GM21526 (cell line): ENCODE measurements at regions not wholly inside any gene's neighbourhood (a gene's known extent, or its start where the extent isn't known, plus 50 kb on each side); places are given as distances from the start of the nearest gene placed in this dataset.

Source experiments
- ATAC-seq: cut with Tn5 transposase; IDR thresholded peaks from one replicate; pipeline ENCODE4 v1.9.1; 2021; ENCODE audit warnings: moderate library complexity; ENCODE audit not compliant: unreplicated experiment, low FRiP score

- ATAC-seq = no peak
These were observed 1299.1 kb downstream of the MRPL39 start for GRCh38 chr21:24308183-24308582.

GRCh38 chr21:24302400-24302799, 1304.9 kb downstream of the MRPL39 start:
- ATAC-seq = no peak

DNA sequence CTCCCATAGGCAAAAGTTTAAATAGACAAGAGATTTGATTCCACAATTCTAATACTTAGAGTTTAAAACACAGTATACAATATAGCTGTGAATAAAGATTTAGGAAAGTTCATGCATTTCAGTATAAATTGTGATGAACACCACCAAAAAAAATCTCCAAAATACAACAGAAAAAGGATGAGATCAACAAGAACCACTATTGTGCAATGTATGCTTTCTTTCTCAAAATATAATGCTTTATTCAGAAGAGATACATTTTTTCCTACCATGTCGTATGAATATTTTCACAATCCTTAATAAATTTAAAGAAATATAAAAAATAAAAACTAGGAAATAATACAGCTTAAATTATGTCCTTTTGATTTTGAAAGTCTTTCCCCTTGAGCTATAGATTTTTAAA, 1309.2 kb downstream of the MRPL39 start:
- no peak for ATAC-seq

- ATAC-seq = no peak
These were observed 1313.1 kb downstream of the MRPL39 start for GRCh38 chr21:24294171-24294570.

GRCh38 chr21:24290151-24290833, 1317.0 kb downstream of the MRPL39 start:
- ATAC-seq = no peak

- ATAC-seq = no peak
These were observed 1317.7 kb downstream of the MRPL39 start for GRCh38 chr21:24289539-24289938.

GRCh38 chr21:24280596-24280995, 1326.7 kb downstream of the MRPL39 start:
- ATAC-seq = no peak

GRCh38 chr21:24278711-24279110, 1328.6 kb downstream of the MRPL39 start:
- no peak for ATAC-seq

DNA sequence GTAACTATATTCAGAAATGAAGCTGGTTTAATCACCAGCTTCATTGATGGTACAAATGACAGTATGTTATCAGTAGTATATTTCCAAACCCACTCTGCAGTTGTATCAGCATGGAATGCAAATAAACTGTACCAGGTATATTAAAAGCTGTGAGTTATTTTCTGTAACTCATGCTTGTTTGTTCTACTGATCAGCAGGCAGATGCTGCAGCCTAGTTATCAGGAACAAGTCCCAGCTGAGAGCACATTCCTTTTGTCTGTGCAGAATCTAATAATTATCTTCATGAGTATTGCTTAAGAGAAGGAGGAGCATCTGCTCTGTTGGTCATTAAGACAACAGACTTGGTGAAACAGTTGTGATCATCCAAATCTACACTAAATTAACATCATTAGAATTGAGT, 1331.1 kb downstream of the MRPL39 start:
- ATAC-seq = no peak

DNA sequence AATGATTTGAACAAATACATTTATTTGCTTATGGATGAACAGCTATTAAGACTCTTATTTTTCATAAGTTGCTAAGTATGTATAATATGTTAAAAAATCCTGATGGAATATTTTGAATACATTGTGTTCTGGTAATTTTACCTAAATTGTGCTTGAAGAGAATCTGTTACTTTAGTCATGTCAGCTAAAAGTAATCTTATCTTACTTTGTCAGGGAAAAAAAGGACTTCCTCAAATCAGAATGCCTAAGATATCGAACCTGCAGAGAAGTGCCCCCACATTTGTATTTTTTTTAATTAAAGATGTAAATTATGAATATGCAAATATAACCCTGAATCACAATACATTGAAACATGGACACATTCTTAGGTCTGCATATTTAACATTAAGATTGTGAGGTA, 1331.7 kb downstream of the MRPL39 start:
- ATAC-seq = no peak

GRCh38 chr21:24272521-24272938, 1334.8 kb downstream of the MRPL39 start:
- no peak for ATAC-seq

DNA sequence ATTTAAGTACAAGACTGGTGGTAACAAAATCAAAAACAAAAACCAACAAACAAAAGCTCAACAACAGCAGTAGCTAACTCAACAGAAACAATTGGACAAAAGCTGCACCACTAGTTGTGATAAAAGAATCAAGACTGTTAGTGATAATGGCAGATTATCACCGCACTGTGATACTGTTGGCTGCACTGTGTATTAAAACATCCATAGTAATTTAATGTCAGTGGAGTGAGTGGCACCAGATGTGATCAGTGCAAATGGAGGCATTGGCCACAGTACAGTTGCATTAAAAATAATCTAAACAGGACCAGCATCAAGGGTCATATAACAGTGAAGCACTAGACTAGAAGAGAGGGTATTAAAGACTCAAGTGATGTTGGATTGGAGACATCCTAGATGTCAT, 1341.3 kb downstream of the MRPL39 start:
- no peak for ATAC-seq

GRCh38 chr21:24260751-24261150, 1346.5 kb downstream of the MRPL39 start:
- ATAC-seq = no peak

GRCh38 chr21:24259241-24259640, 1348.0 kb downstream of the MRPL39 start:
- no peak for ATAC-seq

DNA sequence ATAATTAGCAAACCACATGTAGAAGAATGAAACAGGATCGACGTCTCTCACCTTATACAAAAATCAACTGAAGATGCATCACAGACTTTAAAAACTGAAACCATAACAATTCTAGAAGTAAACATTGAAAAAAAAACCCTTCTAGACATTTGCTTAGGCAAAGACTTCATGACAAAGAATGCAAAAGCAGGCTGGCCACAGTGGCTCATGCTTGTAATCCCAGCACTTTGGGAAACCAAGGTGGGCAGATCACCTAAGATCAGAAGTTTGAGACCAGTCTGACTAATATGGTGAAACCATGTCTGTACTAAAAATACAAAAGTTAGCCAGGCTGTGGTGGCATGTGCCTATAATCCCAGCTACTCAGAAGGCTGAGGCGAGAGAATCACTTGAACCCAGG, 1351.7 kb downstream of the MRPL39 start:
- no peak for ATAC-seq

GRCh38 chr21:24225431-24225830, 1381.8 kb downstream of the MRPL39 start:
- ATAC-seq = no peak

GRCh38 chr21:24224422-24224821, 1382.9 kb downstream of the MRPL39 start:
- ATAC-seq = no peak

DNA sequence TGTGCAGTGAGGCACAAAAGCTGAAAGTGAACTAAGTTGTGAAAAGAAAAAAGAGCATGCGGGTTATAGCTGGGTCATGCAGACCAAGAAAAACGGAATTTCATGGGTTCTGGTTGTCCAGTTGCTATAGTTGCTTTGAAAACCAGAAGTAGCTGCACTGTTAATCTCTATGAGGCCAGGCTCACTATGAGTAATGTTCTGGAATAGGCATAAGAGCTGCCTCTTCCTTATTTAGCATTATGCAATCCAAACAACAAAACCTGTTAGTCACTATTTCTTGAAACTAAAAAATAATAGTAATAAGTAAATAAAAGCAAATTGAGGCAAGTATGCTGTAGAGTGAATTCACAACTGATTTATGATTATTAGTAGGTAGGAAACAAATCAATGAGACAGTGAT, 1383.7 kb downstream of the MRPL39 start:
- no peak for ATAC-seq

GRCh38 chr21:24222676-24223075, 1384.6 kb downstream of the MRPL39 start:
- ATAC-seq = no peak

DNA sequence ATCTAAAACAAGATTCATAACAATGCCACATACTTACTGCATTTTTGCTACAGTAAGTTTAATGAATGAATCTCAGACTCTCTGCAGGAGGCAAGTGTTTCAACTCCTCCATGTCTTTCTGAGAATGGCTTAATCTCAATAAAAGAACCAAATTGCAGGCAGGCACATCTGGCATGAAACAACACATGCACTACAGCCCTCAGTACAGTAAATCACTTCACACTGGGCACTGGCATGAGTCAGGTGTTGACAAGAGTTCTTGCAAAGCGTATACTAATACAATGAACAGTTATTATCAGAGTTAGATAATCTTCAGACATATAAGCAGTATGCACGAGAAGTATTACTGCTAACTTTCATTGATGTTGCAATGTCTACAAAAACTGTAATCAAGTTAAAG, 1386.8 kb downstream of the MRPL39 start:
- ATAC-seq = no peak

DNA sequence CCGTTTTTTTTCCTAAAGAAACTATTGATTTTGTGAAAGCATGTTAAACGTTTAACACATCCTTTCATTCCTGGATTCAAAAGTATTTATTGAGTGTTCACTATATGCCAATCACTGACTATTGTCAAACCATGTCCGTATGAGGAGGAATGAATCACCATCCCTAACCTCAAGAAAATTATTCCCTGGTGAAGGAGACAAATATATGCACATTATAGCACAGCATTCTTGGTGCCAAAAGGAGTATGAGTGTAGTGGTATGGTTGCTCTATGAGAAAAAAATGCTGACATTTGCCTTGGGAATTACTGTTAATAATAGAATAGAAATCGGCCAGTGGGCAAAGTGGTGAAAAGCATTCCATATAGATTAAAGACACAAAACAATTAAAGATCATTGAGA, 1390.1 kb downstream of the MRPL39 start:
- no peak for ATAC-seq

- ATAC-seq = no peak
These were observed 1397.2 kb downstream of the MRPL39 start for GRCh38 chr21:24210130-24210529.
